Cardiac muscle cell (in vitro differentiated cells and primary cell): ENCODE measurements at regions not wholly inside any gene's neighbourhood (a gene's known extent, or its start where the extent isn't known, plus 50 kb on each side); places are given as distances from the start of the nearest gene placed in this dataset.

Source experiments
- DNase-seq, 2 donors: peaks; one replicate each; pipeline versions ENCODE4 v3.0.0 to v3.0.0-alpha.2; 2010 to 2017; ENCODE audit warnings: low read depth in 1 of 2, low spot score in 1 of 2
- H3K27ac ChIP-seq: fragments of 200-600 bp; sonication (generic); 2 replicates; pipeline ENCODE4 v1.5.1; 2016
- H3K27me3 ChIP-seq: fragments of 200-600 bp; sonication (generic); 2 replicates; pipeline ENCODE4 v1.6.0; 2016; ENCODE audit warnings: control low read depth
- H3K36me3 ChIP-seq: fragments of 200-600 bp; sonication (generic); 2 replicates; pipeline ENCODE4 v1.5.1; 2016; ENCODE audit warnings: control low read depth
- H3K4me1 ChIP-seq: fragments of 200-600 bp; sonication (generic); 2 replicates; pipeline ENCODE4 v1.8.1; 2017; ENCODE audit warnings: low read depth, mild to moderate bottlenecking, mixed run types
- H3K4me3 ChIP-seq: fragments of 200-600 bp; sonication (generic); 2 replicates; pipeline ENCODE4 v1.5.1; 2016; ENCODE audit warnings: mild to moderate bottlenecking
- H3K9me3 ChIP-seq: fragments of 200-600 bp; sonication (generic); 2 replicates; pipeline ENCODE4 v1.5.1; 2017; ENCODE audit warnings: low read depth, mild to moderate bottlenecking, control low read depth
- TF ChIP-seq, protein P1 (sequence below): IDR thresholded peaks from 2 replicates; pipeline ENCODE4 v1.5.1; 2012; ENCODE audit warnings: low read depth, mild to moderate bottlenecking, low read length

DNA sequence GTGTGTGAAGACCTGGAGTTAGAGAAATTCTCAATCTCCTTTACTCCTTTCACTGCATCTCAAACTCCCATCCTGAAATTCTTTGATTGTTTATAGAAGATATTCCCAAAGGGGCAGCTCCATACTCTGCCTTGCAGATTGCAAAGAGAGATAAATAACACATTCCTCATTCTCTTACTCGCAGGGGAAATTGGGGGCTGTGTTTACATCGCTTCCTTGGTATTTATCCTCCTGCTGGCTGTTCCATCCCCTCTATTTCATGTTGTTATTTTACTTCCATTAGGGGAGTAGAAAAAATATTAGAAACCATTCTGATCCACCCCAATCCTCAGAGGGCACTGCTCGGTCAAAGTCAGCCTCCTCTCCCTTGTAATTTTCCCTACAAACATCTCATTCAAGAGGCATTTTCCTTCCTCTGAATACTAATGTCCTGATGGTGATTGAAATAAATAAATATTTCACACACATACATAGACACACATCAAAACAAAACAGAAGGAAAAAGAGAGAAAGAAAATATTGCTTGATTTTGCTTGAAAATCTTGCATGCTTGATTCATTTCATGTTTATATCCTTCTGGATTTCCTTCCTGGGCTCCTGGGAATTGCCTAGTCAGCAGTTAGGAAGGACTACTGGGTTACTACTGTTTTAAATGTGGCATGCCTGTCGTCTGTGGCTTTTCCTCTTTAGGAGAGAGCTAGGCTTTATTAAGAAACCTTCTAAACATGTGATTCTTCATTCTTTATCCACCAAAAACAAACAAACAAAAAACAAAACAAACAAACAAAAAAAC, 420.1 kb upstream of the PAPPA start:
- H3K4me1 ChIP-seq = no peaks in the 10 kb centered on the region
- H3K36me3 ChIP-seq = no peaks in the 10 kb centered on the region
- DNase-seq = peak in 1 of 2 donors; percentile 35
- TF ChIP-seq, protein P1, sequence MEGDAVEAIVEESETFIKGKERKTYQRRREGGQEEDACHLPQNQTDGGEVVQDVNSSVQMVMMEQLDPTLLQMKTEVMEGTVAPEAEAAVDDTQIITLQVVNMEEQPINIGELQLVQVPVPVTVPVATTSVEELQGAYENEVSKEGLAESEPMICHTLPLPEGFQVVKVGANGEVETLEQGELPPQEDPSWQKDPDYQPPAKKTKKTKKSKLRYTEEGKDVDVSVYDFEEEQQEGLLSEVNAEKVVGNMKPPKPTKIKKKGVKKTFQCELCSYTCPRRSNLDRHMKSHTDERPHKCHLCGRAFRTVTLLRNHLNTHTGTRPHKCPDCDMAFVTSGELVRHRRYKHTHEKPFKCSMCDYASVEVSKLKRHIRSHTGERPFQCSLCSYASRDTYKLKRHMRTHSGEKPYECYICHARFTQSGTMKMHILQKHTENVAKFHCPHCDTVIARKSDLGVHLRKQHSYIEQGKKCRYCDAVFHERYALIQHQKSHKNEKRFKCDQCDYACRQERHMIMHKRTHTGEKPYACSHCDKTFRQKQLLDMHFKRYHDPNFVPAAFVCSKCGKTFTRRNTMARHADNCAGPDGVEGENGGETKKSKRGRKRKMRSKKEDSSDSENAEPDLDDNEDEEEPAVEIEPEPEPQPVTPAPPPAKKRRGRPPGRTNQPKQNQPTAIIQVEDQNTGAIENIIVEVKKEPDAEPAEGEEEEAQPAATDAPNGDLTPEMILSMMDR = no peak
- no peak overlapping the region for H3K27ac ChIP-seq
- no peaks in the 10 kb centered on the region for H3K27me3 ChIP-seq
- H3K9me3 ChIP-seq = no peaks in the 10 kb centered on the region
- no peak overlapping the region for H3K4me3 ChIP-seq

DNA sequence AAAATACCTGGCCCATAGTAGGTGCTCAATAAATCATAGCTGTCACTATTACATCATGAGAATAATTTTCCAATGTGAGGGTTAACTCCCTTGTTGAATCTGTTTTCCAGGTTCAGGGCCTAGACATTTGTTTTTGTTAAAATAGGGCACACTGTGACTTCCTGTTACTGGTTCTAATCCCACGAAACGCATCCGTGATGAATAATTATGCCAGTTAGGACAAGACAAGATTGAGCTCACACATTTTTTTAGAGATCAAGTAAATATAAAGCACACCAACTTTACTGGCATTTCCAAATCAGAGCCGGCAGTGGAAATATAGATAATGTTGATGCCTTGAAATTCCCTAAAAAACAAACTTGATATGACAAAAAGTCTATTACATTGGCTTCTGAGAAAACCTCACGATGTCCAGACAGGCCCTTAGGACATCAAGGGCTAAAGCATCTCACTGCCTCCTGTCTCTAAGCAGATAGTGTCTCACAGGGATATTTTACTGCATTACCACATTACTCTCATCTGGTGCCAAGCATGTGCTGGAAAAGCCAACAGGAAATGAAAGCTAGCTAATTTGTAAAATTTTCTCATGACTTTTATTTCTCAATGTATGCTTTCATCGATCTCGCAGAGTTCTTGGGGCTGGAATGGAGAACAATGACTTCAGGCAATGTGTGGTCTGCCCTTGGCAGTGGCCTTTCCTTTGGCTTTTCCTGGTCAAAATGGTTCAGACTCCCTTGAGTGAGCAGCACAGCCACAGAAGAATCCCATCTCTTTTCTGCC, 414.3 kb upstream of the PAPPA start:
- TF ChIP-seq, protein P1 = no peak
- DNase-seq = peak in 1 of 2 donors; percentile 48

DNA sequence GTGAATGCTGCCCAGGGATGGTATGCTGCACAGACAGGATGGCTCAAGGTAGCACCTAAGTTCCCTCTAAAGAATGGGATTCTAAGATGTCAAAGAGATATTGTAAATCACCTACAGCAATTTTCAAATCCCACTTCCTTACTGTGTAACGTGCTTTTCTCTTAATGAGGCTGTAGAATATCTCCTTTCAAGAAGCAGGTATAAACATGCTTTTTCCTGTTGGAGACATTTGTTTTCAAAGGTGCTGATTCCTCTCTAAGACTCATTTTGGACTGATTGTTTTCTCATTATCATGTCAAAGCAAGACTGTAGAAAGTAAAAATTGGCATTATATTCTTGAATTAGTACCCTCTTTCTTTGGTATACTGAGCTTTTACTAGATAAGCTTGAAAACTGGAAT, 412.6 kb upstream of the PAPPA start:
- TF ChIP-seq, protein P1 = no peak
- no peaks in the 10 kb centered on the region for H3K27me3 ChIP-seq
- H3K4me1 ChIP-seq = no peaks in the 10 kb centered on the region
- H3K36me3 ChIP-seq = no peaks in the 10 kb centered on the region
- H3K4me3 ChIP-seq = no peak overlapping the region
- DNase-seq = no peak
- no peak overlapping the region for H3K27ac ChIP-seq
- H3K9me3 ChIP-seq = no peaks in the 10 kb centered on the region

More for the DNA sequence above, 414.3 kb upstream of the PAPPA start:
- H3K27me3 ChIP-seq = no peaks in the 10 kb centered on the region
- H3K4me1 ChIP-seq = no peaks in the 10 kb centered on the region
- H3K27ac ChIP-seq = no peak overlapping the region
- no peaks in the 10 kb centered on the region for H3K9me3 ChIP-seq
- no peak overlapping the region for H3K4me3 ChIP-seq
- no peaks in the 10 kb centered on the region for H3K36me3 ChIP-seq

DNA sequence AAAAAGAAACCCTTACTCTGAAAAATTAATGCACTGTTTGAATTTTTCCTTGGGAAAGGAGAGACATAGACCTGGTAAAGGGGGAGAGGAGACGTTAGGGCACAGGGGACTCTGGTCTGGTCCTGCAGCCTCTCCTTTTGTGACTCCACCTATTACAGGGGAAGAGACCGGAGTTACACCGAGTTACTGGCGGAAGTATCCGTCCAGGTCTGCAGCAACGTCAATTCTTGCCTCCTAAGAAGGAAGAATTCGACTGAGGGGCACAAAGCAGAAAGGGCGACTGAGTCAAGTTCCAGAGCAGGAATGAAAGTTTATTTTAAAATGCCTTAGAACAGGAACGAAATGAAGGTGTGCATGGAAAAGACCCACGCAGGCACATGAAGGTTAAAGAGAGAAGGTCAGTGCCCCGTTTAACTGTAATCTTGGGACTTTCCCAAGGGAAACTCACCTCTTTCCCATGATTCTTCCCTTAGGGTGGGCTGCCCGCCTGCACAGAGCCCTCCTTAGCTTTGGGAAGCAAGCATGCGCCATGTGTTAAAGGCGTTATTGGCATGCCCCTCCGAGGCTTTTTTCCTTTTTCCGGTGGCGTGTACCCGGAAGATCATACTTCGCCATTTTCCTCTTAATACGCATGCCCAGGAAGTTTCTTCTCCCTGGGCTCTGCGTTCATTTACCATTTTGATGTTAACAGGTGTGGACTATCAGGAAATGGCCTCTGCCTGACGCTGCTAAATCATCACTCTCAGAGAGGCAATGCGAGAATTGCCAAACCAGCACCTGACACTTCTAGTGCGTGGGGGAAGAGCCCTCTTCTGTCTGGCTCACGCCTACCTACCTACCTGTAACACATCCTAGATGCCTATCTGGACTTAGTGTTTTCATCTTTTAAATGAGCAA, 409.6 kb upstream of the PAPPA start:
- no peaks in the 10 kb centered on the region for H3K9me3 ChIP-seq
- H3K4me3 ChIP-seq = no peak overlapping the region
- H3K36me3 ChIP-seq = no peaks in the 10 kb centered on the region
- TF ChIP-seq, protein P1 = no peak
- H3K27ac ChIP-seq = no peak overlapping the region
- no peaks in the 10 kb centered on the region for H3K27me3 ChIP-seq
- H3K4me1 ChIP-seq = no peaks in the 10 kb centered on the region
- no peak for DNase-seq

DNA sequence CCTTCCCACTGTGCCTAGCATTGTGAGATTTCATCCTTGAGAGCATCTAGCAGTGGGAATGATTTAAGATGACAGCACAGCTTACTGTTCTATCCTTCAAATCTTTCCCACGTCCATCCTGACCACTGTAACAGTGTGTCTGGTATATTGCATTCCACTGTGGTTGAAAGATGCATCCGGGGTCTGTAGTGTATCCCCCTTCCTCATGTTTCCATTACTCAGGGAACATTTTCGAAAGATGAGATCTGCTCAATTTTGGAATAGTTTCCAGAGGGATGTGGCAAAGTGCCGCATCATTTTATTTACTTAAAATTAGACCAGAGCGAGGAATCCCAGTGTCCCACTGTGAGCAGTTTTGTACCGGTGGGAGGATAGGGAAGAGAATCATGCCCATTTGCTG, 407.1 kb upstream of the PAPPA start:
- Histone ChIP-seq H3K27ac (no peak overlapping the region), H3K27me3 (no peaks in the 10 kb centered on the region), H3K36me3 (no peaks in the 10 kb centered on the region), H3K4me1 (no peaks in the 10 kb centered on the region), H3K4me3 (no peak overlapping the region), H3K9me3 (no peaks in the 10 kb centered on the region)
- no peak for DNase-seq
- TF ChIP-seq, protein P1 = no peak
